ENCODE measurements at regions not wholly inside any gene's neighbourhood (a gene's known extent, or its start where the extent isn't known, plus 50 kb on each side); places are given as distances from the start of the nearest gene placed in this dataset.

DNA sequence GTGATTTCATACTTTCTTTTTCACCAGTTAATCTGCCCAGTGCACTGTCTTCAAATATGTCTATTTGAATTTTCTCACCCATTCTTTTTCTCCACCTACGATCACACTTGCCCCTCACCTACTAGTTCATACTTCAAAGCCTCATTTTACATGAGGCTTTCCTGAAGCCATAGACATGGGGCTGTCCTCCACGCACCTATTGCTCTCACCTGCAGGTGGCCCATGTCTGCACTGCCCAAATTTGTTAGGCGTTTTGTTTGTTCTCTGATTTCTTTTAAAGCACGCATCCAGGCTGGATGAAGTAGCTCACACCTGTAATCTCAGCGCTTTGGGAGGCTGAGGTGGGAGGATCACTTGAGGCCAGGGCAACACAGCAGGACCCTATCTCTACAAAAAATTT is 106.8 kb upstream of the RIPOR2 start:
- DNase-seq (ENCODE audit: low read depth): no peak

DNA sequence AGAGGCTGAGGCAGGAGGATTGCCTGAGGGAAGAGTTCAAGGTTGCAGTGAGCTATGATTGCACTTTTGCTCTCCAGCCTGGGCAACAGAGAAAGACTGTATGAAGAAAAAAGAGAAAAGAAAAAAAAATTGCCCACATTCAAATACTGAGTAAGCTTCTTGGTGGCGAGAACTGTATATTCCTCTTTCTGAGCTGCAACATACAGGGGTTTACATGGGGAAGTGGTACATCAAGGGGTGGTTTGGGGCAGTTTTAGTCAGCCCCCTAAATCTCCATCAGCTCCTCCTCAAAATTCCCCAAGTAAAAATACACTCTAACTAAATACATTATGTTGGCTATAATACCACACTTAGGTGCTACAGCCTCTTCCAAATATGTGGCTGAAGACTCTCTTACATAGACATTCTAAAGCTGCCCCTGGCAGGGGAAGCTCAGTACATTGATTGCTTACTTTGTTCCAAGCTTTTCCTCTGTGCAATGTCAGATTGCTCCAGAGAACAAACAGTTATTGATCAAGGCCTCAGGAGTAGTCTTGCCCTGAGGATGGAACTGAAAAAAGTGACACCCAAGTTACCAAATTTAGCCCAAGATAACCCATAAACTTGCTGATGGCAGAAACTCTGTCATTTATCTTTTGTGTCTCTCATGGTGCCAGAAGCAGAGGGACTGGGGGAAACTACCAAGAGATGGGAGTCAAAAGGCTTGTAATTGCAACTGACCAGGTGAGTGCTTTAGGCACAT is 107.4 kb upstream of the RIPOR2 start:
- TF ChIP-seq, protein P1, sequence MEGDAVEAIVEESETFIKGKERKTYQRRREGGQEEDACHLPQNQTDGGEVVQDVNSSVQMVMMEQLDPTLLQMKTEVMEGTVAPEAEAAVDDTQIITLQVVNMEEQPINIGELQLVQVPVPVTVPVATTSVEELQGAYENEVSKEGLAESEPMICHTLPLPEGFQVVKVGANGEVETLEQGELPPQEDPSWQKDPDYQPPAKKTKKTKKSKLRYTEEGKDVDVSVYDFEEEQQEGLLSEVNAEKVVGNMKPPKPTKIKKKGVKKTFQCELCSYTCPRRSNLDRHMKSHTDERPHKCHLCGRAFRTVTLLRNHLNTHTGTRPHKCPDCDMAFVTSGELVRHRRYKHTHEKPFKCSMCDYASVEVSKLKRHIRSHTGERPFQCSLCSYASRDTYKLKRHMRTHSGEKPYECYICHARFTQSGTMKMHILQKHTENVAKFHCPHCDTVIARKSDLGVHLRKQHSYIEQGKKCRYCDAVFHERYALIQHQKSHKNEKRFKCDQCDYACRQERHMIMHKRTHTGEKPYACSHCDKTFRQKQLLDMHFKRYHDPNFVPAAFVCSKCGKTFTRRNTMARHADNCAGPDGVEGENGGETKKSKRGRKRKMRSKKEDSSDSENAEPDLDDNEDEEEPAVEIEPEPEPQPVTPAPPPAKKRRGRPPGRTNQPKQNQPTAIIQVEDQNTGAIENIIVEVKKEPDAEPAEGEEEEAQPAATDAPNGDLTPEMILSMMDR (IDR thresholded peaks at IDR 0.05; ENCODE audit: low read length, missing control alignments): no peak
- no peak overlapping the region for H3K4me3 ChIP-seq (replicated peaks; ENCODE audit: low read depth, low read length)
- no peak for DNase-seq (ENCODE audit: low read depth)

More for the DNA sequence above, 106.8 kb upstream of the RIPOR2 start:
- no peak overlapping the region for H3K4me3 ChIP-seq (replicated peaks; ENCODE audit: low read depth, low read length)
- TF ChIP-seq, protein P1 (IDR thresholded peaks at IDR 0.05; ENCODE audit: low read length, missing control alignments): no peak

DNA sequence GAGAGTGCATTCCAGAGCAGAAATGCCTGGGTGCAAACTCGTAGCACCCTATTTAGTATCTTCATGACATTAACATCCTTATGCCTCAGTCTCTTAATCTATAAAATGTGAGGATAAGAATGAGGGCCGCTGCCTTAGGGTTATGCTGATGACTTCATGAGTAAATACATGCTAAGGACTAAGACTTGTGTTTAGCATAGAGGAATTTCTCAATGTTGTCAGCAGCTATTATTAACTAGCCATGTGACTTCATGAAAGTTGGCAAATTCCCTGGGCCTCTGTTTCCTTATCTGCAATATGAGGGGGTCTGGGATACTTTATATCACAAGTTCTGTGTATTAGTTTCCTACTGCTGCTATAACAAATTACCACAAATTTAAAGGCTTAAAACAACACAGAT is 108.1 kb upstream of the RIPOR2 start:
- H3K4me3 ChIP-seq (replicated peaks; ENCODE audit: low read depth, low read length): no peak overlapping the region
- DNase-seq (ENCODE audit: low read depth): no peak
- TF ChIP-seq, protein P1 (IDR thresholded peaks at IDR 0.05; ENCODE audit: low read length, missing control alignments): no peak

DNA sequence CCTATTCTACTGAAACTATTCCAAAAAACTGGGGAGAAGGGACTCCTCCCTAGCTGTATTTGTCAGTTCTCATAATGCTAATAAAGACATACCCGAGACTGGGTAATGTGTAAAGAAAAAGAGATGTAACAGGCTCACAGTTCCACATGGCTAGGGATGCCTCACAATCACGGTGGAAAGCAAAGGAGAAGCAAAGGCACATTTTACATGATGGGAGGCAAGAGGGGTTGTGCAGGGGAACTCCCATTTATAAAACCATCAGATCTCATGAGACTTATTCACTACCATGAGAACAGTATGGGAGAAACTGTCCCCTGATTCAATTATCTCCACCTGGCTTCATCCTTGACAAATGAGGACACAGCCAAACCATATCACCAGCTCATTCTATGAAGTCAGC is 111.2 kb upstream of the RIPOR2 start:
- TF ChIP-seq, protein P1 (IDR thresholded peaks at IDR 0.05; ENCODE audit: low read length, missing control alignments): no peak

DNA sequence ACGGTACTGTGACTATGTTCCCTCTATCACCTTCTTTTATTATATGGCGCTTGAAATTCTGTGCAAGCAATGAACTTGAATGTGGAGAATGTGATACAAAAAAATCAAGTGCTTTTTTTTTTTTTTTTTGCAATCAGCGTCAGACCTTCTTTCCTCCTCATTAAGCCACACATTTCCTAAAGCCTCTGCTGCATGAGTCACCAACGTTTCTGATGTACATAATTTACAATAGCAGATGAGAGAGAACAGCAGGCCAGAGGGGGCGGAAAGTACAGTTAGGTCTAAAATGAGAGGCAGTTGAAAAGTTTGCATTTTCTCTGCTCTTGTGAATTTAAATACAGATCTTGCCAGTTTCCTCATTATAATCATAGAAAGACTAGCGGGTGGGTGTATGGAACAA is 114.6 kb upstream of the RIPOR2 start:
- H3K4me3 ChIP-seq (replicated peaks; ENCODE audit: low read depth, low read length): no peak overlapping the region
- TF ChIP-seq, protein P1 (IDR thresholded peaks at IDR 0.05; ENCODE audit: low read length, missing control alignments): no peak
- peak; percentile 73 for DNase-seq (ENCODE audit: low read depth)

More for the DNA sequence above, 111.2 kb upstream of the RIPOR2 start:
- H3K4me3 ChIP-seq (replicated peaks; ENCODE audit: low read depth, low read length): no peak overlapping the region
- DNase-seq (ENCODE audit: low read depth): no peak

DNA sequence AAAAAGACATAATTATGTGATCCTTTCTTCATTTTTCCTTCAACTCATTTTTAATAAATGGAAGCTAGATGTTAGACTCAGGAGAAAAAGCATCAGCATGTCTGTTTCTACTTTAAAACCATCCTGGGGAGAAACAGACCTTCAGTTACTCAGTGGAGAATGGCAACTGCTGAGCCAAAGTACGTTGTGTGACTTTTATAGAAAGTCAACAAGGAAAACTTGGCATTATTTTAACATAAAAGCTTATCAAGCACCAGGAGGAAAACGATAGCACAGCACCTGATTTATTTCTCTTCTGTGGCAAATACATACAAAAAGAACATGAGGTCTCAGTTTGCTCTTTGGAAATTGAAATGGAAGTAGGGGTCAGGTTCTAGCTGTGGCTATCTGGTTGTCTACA is 115.3 kb upstream of the RIPOR2 start:
- TF ChIP-seq, protein P1 (IDR thresholded peaks at IDR 0.05; ENCODE audit: low read length, missing control alignments): no peak
- no peak for DNase-seq (ENCODE audit: low read depth)
- no peak overlapping the region for H3K4me3 ChIP-seq (replicated peaks; ENCODE audit: low read depth, low read length)

DNA sequence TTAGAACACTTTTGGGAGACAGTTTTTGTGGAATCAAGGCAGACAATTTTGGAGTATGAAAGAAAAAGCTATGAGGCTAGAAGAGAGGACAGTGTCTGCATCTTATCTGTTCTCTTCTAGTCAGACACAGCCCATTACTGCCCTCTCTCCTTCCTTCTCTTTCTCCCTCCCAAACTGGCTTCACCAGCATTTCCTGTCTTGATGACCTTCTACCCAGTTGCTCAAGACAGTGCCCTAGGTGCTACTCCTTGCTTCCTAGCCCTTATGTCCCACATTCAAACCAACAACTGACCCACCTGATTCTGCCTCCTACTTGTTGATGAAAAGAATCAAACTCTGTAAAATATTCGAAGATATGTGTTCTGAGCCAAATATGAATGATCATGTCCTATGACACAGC is 116.4 kb upstream of the RIPOR2 start:
- no peak for DNase-seq (ENCODE audit: low read depth)
- TF ChIP-seq, protein P1 (IDR thresholded peaks at IDR 0.05; ENCODE audit: low read length, missing control alignments): no peak
- H3K4me3 ChIP-seq (replicated peaks; ENCODE audit: low read depth, low read length): no peak overlapping the region
